Uterus (tissue), 2 donors: ENCODE measurements at regions not wholly inside any gene's neighbourhood (a gene's known extent, or its start where the extent isn't known, plus 50 kb on each side); places are given as distances from the start of the nearest gene placed in this dataset.

Experiments
- POLR2A ChIP-seq, 2 donors: fragments of 450-650 bp; IDR thresholded peaks; one replicate each; pipeline ENCODE4 v1.6.1; 2016; ENCODE audit warnings: antibody characterized with exemption in 2 of 2, mild to moderate bottlenecking in 1 of 2, moderate library complexity in 1 of 2
- TF ChIP-seq, protein P1 (sequence below), 4 experiments: fragments of 200-600 bp in 2 of 4; fragments of 450-650 bp in 2 of 4; sonication (generic) in 2 of 4; IDR thresholded peaks; one replicate each; pipeline ENCODE4 v1.5.1; 2016 to 2019; ENCODE audit warnings: antibody characterized with exemption in 4 of 4, mild to moderate bottlenecking in 2 of 4, moderate library complexity in 1 of 4

DNA sequence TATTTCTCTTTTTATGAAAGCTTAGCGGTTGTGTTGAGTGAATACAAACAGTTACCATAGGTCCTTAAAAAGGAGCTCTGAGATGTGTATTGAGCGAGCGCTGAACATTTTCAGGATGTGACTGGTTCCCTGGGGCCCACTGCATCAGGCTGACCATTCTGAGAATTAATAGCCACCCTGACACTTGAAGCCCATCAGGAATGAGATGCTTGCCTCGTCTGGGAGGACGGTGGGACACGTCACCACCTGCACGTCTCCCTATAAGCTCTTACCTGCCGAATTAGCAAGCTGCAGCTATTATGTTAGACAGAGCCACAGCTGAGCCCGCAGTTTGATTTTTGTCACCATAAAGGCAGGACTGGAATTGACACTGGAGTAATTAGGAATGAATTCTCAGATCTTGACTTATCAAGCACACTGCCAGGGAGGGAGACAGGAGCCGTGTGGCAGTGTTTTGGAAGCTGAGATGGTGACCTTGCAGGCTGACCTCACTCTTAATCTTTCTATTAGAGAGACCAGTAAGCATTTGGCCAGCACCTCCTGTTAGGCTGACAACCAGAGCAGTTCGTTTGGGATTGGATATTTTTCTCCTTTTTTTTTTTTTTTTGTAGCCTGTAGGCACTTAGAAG, 373.1 kb upstream of the WWC1 start:
- TF ChIP-seq, protein P1, sequence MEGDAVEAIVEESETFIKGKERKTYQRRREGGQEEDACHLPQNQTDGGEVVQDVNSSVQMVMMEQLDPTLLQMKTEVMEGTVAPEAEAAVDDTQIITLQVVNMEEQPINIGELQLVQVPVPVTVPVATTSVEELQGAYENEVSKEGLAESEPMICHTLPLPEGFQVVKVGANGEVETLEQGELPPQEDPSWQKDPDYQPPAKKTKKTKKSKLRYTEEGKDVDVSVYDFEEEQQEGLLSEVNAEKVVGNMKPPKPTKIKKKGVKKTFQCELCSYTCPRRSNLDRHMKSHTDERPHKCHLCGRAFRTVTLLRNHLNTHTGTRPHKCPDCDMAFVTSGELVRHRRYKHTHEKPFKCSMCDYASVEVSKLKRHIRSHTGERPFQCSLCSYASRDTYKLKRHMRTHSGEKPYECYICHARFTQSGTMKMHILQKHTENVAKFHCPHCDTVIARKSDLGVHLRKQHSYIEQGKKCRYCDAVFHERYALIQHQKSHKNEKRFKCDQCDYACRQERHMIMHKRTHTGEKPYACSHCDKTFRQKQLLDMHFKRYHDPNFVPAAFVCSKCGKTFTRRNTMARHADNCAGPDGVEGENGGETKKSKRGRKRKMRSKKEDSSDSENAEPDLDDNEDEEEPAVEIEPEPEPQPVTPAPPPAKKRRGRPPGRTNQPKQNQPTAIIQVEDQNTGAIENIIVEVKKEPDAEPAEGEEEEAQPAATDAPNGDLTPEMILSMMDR (IDR thresholded peaks at IDR 0.05): no peak
- no peak for TF ChIP-seq POLR2A (IDR thresholded peaks at IDR 0.05)
